Anterior cingulate cortex (tissue), 58 donors: ENCODE measurements at regions not wholly inside any gene's neighbourhood (a gene's known extent, or its start where the extent isn't known, plus 50 kb on each side); places are given as distances from the start of the nearest gene placed in this dataset.

Source experiments
- DNase-seq, 58 donors: peaks; one replicate each; lab custom pipeline; 2025; lab: John Stamatoyannopoulos, UW

DNA sequence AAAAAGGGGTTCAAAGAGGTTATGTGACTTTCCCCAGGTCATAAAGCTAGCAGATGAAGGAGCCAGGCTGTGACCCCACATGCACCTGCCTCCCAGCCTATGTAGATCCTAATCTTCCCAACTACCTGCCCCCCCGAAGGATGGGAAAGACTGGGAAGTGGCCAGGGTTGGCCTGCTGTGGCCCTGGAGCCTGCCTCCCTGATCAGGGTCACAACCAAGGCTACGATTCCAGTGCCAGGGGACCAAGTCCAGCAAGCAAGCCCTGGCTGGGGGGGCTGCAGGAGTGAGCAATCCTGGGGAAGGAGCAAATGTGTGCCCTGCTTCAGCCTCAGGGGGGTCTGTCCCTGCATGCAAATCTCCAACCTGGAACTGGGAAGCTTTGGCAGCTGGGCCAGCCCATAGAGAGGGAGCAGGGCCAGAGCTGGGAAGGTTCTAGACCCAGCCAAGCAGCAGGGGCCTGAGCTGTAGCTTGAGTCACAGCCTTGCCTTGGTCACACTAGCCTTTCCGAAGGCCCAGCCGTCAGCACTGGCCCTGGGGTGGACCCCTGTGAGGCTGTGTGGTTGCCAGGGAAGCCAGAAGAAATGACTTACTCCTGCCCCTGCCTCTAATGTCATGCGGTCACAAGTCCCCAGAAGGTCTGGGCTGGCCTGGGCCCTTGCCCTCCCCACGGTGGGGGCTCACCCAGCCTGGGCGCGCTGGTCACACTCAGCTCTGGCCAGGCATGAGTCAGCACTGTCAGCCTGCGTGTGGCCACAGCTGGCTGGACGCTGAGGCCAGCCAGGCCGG, 96.4 kb upstream of the ZMIZ1 start:
- DNase-seq = peak in 55 of 58 donors; percentile 30 to 93 (median 75)

GRCh38 chr10:78972947-78973900, 95.5 kb upstream of the ZMIZ1 start:
- DNase-seq = peak in 57 of 58 donors; percentile 53 to 96 (median 87)

GRCh38 chr10:78973901-78974616, 94.7 kb upstream of the ZMIZ1 start:
- DNase-seq = peak in 57 of 58 donors; percentile 24 to 95 (median 82)

DNA sequence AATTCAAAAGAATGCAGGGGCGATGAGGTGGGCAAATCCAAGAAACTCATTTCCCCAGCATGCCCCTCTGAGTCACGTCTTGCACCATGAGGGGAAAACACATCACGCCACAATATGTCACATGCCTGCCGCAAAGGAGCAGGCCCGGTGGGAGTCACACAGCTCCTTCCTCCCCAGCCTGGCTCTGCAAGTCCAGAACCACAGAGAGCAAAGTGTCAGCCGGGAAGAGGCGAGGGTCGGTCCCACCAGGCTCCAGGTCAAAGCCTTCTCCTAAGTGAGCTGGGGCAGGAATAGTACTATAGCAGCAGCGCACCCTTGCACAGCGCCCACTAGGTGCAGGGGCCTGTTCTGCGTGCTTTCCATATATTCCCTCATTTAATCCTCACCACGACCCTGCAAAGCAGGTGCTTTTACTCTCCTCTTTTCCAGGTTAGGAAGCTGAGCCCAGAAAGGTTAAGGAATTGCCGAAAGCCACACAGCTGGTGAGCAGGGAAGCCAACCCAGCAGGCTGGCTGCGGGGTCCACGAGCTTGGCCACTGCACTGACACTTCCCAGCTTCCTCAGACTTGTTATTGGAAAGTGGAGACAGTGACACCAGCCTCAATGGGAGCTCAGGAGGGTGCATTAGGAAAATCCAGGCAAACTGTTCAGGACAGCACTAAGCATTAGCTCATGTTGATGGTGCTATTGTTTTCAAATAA, 94.0 kb upstream of the ZMIZ1 start:
- DNase-seq = peak in 57 of 58 donors; percentile 11 to 86 (median 54)

DNA sequence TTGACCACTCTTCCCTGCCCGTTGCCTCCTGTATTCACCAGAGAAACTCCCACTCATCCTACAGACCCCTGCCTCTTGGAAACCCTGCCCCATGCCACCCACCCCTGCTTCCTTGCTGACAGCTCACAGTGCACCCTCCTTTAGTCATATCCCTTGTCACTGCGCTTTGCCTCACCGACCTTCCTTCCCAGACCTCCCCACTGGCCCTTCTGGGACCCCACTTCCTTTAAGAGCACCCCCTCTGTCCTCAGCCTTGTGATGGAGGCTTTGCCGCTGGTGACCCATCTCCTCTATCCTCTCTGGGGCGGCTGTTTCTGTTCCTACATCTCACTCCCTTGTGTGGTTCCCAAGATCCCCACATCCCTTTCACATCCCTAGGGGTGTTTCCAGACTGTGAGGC, 92.8 kb upstream of the ZMIZ1 start:
- no peak for DNase-seq

GRCh38 chr10:78976825-78977755, 91.7 kb upstream of the ZMIZ1 start:
- no peak for DNase-seq

DNA sequence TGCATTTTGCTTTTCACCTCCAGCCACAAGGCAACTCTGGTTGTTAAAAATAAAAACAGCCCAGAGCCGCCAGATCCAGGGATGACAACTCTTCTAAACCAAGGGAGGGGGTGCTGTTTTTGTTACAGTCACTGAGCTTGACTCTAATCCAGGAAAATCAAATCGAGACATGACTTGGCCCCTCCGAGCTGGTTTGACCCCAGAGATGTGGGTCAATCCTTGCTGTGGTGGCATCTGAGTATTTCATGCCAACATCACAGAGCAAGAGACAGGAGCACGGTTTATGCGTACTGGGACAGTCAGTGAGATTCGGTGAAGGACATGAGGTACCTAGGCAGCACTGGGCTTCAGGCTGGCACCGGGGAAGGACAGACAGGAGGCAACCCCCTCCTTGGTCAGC, 88.8 kb upstream of the ZMIZ1 start:
- no peak for DNase-seq

DNA sequence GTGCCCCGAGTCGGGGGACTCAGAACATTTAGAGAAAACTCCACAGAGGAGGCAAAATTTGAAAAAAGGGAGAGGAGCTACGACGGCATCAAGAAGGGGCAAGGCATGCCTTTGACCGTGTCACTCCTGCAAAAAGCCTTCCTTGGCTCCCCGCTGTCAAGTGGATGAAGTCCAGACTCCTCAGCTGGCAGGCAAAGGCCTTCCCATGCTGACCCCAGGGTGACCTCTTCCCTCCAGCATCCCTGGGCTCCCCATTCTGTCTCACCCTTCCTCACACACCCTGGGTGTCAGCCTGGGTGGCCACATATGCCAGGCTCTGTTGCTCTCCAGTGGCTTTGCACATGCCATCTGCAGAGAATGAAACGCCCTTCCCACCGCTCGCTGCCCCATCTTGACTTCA, 88.4 kb upstream of the ZMIZ1 start:
- no peak for DNase-seq

GRCh38 chr10:78980815-78981214, 88.0 kb upstream of the ZMIZ1 start:
- DNase-seq = no peak

DNA sequence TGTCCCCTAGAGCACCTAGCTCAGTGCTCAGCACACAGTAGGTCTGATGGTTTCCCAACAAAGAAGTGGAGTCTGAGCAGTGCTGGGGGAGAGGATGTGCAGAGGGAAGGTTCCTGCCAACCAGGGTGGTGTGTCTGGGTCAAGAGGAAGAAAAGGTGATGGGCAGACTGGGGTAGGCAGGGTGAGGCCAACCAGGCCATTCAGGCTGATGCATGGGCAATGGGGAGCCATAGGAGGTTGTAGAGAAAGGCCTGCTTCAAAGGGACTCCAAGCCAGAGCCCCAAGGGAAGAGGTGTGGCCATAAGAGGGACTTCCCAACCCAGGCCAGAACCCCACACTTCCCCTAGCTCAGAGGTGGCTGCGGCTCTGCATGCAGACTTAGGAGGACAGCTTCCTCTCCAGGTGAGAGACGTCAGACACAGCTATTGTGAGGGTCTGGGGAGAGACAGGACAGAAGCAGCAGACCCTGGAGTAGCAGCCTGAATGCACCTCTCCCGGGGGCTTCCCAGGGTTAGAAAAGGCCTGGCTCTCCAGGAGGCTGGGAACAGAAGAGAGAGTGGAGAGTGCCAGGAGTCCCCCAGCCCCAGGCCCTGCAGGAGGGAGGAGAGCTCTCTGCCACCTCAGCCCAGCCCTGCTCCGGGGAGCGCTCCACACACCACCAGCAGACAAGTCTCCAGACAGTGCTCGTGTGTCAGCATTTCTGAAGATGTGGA, 87.4 kb upstream of the ZMIZ1 start:
- no peak for DNase-seq

- DNase-seq = peak in 1 of 58 donors; percentile 23
These were observed 86.8 kb upstream of the ZMIZ1 start for GRCh38 chr10:78981970-78982281.

DNA sequence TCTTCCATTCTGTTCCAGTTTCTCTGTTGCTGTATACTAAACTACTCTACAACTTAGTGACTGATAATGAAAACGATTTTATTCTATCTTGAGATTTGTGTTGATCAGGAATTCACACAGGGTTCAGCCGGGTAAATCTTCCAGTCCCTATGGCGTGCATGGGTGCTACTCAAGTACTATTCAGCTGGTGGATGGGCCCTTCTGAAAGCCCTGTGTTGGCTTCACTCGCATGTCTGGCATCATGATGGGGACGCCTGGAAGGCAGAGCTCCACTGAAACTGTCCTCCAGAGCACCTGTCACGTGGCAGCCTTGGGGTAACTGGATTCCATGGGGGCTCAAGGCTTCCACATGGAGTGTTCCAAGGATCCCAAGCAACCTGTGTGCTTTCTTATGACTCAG, 86.0 kb upstream of the ZMIZ1 start:
- DNase-seq = no peak

GRCh38 chr10:78983608-78984007, 85.2 kb upstream of the ZMIZ1 start:
- DNase-seq = no peak

DNA sequence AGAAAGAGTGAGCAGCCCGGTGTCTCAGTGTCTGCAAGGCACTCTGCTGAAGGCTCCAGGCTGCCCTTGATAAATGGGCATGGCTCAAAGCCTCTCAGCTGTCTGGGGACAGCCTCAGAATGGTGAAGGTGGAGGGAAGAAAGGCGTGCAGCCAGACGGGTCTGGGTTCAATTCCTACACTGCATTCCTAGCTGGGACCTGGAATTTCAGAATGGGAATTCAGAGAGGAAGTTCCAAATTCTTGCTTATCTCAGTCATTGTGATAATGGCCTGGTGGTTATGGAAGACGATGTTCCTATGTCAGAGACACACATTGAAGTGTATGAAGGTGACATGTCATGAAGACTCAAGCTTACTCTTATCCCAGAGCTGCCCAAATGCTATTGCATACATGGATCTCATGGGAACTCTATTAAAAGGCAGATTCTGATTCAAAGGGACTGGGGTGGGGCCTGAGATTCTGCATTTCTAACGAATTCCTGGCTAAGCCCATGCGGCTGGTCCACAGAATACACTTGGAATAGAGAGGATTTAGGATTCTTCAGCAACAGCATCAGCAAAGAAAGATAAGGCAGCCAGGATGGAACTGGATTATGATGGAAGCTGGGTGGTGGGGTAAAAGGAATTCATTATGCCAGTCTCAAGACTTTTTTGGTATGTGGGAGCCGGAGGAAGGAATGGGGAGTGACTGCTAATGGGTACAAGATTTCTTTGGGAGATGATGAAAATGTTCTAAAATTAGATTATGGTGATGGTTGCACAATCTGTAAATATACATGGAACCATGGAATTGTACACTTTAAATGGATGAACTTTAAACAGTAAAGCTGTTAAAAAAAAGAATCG, 82.6 kb upstream of the ZMIZ1 start:
- DNase-seq = no peak

GRCh38 chr10:78991187-78991586, 77.6 kb upstream of the ZMIZ1 start:
- DNase-seq = no peak

DNA sequence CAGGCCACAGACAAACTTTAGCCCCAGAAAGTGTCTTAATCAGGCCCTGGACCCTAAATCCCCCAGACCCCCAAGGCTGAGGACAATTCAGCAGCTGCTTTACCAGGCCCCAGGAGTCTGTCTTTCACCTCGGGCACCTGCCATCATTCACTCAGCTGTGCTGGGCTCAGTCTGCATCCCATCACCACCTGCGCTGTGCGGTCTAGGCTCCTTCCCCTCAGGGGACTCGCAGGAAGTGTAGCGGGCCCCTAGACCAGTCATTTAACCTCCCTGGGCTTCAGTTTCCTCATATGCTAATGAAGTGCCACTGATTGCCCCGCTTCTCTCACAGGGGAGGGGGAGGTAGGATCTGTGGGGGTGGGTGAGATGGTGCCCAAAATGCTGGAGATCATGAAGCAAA, 76.4 kb upstream of the ZMIZ1 start:
- DNase-seq = no peak

- DNase-seq = no peak
These were observed 75.4 kb upstream of the ZMIZ1 start for GRCh38 chr10:78993261-78993945.
